Kidney (tissue), 13 donors: ENCODE measurements at regions not wholly inside any gene's neighbourhood (a gene's known extent, or its start where the extent isn't known, plus 50 kb on each side); places are given as distances from the start of the nearest gene placed in this dataset.

Experiments
- DNase-seq, 5 donors: peaks; one replicate each; pipeline ENCODE4 v3.0.0-alpha.2; 2013 to 2020
- FAIRE-seq: peaks from 2 replicates; lab custom pipeline; 2012; peaks lifted over from hg19 to GRCh38; lab: Jason Lieb, UNC
- H3K27ac ChIP-seq, 2 donors: one replicate each; pipeline ENCODE4 v1.7.0; 2013; ENCODE audit warnings: low read depth in 2 of 2, low read length in 2 of 2, inconsistent platforms in 1 of 2
- H3K27me3 ChIP-seq: one replicate; pipeline ENCODE4 v1.7.1; 2013; ENCODE audit warnings: low read length, inconsistent platforms; ENCODE audit not compliant: control insufficient read depth, insufficient read depth
- H3K36me3 ChIP-seq, 3 donors: one replicate each; pipeline versions ENCODE4 v1.7.0 to v1.7.1; 2013; ENCODE audit warnings: low read length in 3 of 3, control low read depth in 1 of 3, inconsistent platforms in 1 of 3; ENCODE audit not compliant: insufficient read depth in 3 of 3, control insufficient read depth in 2 of 3
- H3K4me1 ChIP-seq, 3 donors: one replicate each; pipeline versions ENCODE4 v1.7.0 to v1.7.1; 2013; ENCODE audit warnings: low read length in 3 of 3, inconsistent platforms in 1 of 3, low read depth in 1 of 3; ENCODE audit not compliant: control insufficient read depth in 2 of 3, insufficient read depth in 2 of 3
- H3K4me3 ChIP-seq, 3 donors: one replicate each; pipeline versions ENCODE4 v1.7.0 to v1.8.1; 2013; ENCODE audit warnings: low read length in 3 of 3, control low read depth in 1 of 3, inconsistent platforms in 1 of 3
- H3K9ac ChIP-seq, 3 donors: one replicate each; pipeline versions ENCODE4 v1.7.0 to v1.7.1; 2013; ENCODE audit warnings: low read length in 3 of 3, control low read depth in 1 of 3, inconsistent platforms in 1 of 3
- H3K9me3 ChIP-seq, 3 donors: one replicate each; pipeline versions ENCODE4 v1.7.0 to v1.7.1; 2013; ENCODE audit warnings: low read length in 3 of 3, control low read depth in 1 of 3, inconsistent platforms in 1 of 3; ENCODE audit not compliant: control insufficient read depth in 2 of 3, insufficient read depth in 1 of 3
- CTCF ChIP-seq: IDR thresholded peaks from 3 replicates; pipeline ENCODE4 v1.5.1; 2012; ENCODE audit warnings: mild to moderate bottlenecking, moderate library complexity, borderline replicate concordance; ENCODE audit not compliant: insufficient read depth; ENCODE audit errors: extremely low read depth
- intact Hi-C: fragments of 100-400 bp; cut with DNase I; formaldehyde crosslinking; loops from one replicate; pipeline ENCODE4 v1.11.1; 2022
- donor health status: control.
- donor health status: control.
- donor health status: control.
- donor health status: control.
- donor health status: control.
- donor health status: DM: yes; HTN: yes; CAD: no.
- donor health status: Normal renal cell carcinoma (clear cell type).

- intact Hi-C loops, result no loop called here
- Histone ChIP-seq H3K9me3 (peaks cover 0 to 3% (median 0%) of the 10 kb centered on the region in 3 donors), H3K36me3 (no peaks in the 10 kb centered on the region), H3K27me3 (no peaks in the 10 kb centered on the region), H3K9ac (no peak overlapping the region), H3K4me1 (no peaks in the 10 kb centered on the region), H3K27ac (no peak overlapping the region), H3K4me3 (no peak overlapping the region)
- FAIRE-seq (no peak), DNase-seq (no peak)
- no peak for TF ChIP-seq CTCF
These were observed 105.9 kb upstream of the NPTX2 start for GRCh38 chr7:98511175-98511574.

GRCh38 chr7:98509836-98510235, 107.2 kb upstream of the NPTX2 start:
- Histone ChIP-seq H3K27ac (no peak overlapping the region), H3K36me3 (no peaks in the 10 kb centered on the region), H3K4me1 (no peaks in the 10 kb centered on the region), H3K9ac (no peak overlapping the region), H3K27me3 (no peaks in the 10 kb centered on the region), H3K4me3 (no peak overlapping the region), H3K9me3 (peaks cover 0 to 3% (median 0%) of the 10 kb centered on the region in 3 donors)
- TF ChIP-seq CTCF, result no peak
- DNase-seq, result no peak
- no peak for FAIRE-seq
- intact Hi-C loops, result no loop called here

- DNase-seq (no peak), FAIRE-seq (no peak)
- Histone ChIP-seq H3K36me3 (no peaks in the 10 kb centered on the region), H3K27ac (no peak overlapping the region), H3K9me3 (peaks cover 0 to 3% (median 0%) of the 10 kb centered on the region in 3 donors), H3K9ac (no peak overlapping the region), H3K27me3 (no peaks in the 10 kb centered on the region), H3K4me1 (no peaks in the 10 kb centered on the region), H3K4me3 (no peak overlapping the region)
- no peak for TF ChIP-seq CTCF
- intact Hi-C loops, result no loop called here
These were observed 105.6 kb upstream of the BAIAP2L1 start for GRCh38 chr7:98506471-98506870.

- Histone ChIP-seq H3K9ac (no peak overlapping the region), H3K27ac (no peak overlapping the region), H3K36me3 (no peaks in the 10 kb centered on the region), H3K9me3 (peaks cover 0 to 16% (median 2%) of the 10 kb centered on the region in 3 donors), H3K4me3 (no peak overlapping the region), H3K27me3 (no peaks in the 10 kb centered on the region), H3K4me1 (no peaks in the 10 kb centered on the region)
- DNase-seq, result peak in 3 of 5 donors; percentile 19 to 44 (median 30)
- no peak for FAIRE-seq
- no peak for TF ChIP-seq CTCF
- intact Hi-C loops, result no loop called here
These were observed 99.9 kb upstream of the BAIAP2L1 start for GRCh38 chr7:98500764-98501163.
